HepG2 (cell line): ENCODE measurements at regions not wholly inside any gene's neighbourhood (a gene's known extent, or its start where the extent isn't known, plus 50 kb on each side); places are given as distances from the start of the nearest gene placed in this dataset.

Source experiments
- CEBPG ChIP-seq: IDR thresholded peaks from 2 replicates; pipeline ENCODE4 v1.6.1; 2016
- ETV6 ChIP-seq: sonication (generic); formaldehyde crosslinking; conservative IDR thresholded peaks from 2 replicates; pipeline ENCODE4 v1.4.0; 2020; ENCODE audit warnings: missing genetic modification reagents
- JUNB ChIP-seq: sonication (generic); formaldehyde crosslinking; IDR thresholded peaks from 2 replicates; pipeline ENCODE4 v1.8.0; 2022; ENCODE audit warnings: missing genetic modification reagents, mild to moderate bottlenecking, borderline replicate concordance
- KDM5B ChIP-seq: sonication (generic); formaldehyde crosslinking; IDR thresholded peaks from 2 replicates; pipeline ENCODE4 v1.4.0; 2020; ENCODE audit warnings: missing genetic modification reagents, mild to moderate bottlenecking, borderline replicate concordance
- POLR2A ChIP-seq, 2 experiments: IDR thresholded peaks; 2 replicates each; pipeline ENCODE4 v1.6.1; 2011; ENCODE audit warnings: low read depth in 2 of 2, low read length in 2 of 2, mild to moderate bottlenecking in 1 of 2, moderate library complexity in 1 of 2; ENCODE audit not compliant: insufficient read depth in 1 of 2
- TCF7 ChIP-seq: sonication (generic); IDR thresholded peaks from 2 replicates; pipeline ENCODE4 v1.6.1; 2016; ENCODE audit warnings: antibody characterized with exemption, low read depth
- TP53 ChIP-seq: sonication (generic); formaldehyde crosslinking; conservative IDR thresholded peaks from 2 replicates; pipeline ENCODE4 v1.4.0; 2020; ENCODE audit warnings: missing genetic modification reagents
- TSC22D2 ChIP-seq: sonication (generic); formaldehyde crosslinking; IDR thresholded peaks from 2 replicates; pipeline ENCODE4 v1.5.1; 2020; ENCODE audit warnings: missing genetic modification reagents, mild to moderate bottlenecking, borderline replicate concordance
- ZFAT ChIP-seq: sonication (generic); formaldehyde crosslinking; conservative IDR thresholded peaks from 2 replicates; pipeline ENCODE4 v1.8.1; 2023; ENCODE audit warnings: missing genetic modification reagents, inconsistent platforms
- ZNF501 ChIP-seq: sonication (generic); formaldehyde crosslinking; IDR thresholded peaks from 2 replicates; pipeline ENCODE4 v1.5.1; 2020; ENCODE audit warnings: mild to moderate bottlenecking, moderate library complexity, missing genetic modification reagents
- TF ChIP-seq, protein P1 (sequence below): sonication (generic); formaldehyde crosslinking; IDR thresholded peaks from 2 replicates; pipeline ENCODE4 v1.4.0; 2020; ENCODE audit warnings: missing genetic modification reagents, borderline replicate concordance
- TF ChIP-seq, protein P2 (sequence below): sonication (generic); formaldehyde crosslinking; IDR thresholded peaks from 2 replicates; pipeline ENCODE4 v1.4.0; 2020; ENCODE audit warnings: missing genetic modification reagents
- TF ChIP-seq, protein P3 (sequence below): sonication (generic); formaldehyde crosslinking; IDR thresholded peaks from 2 replicates; pipeline ENCODE4 v1.5.0; 2020; ENCODE audit warnings: mild to moderate bottlenecking, missing genetic modification reagents, moderate library complexity

DNA sequence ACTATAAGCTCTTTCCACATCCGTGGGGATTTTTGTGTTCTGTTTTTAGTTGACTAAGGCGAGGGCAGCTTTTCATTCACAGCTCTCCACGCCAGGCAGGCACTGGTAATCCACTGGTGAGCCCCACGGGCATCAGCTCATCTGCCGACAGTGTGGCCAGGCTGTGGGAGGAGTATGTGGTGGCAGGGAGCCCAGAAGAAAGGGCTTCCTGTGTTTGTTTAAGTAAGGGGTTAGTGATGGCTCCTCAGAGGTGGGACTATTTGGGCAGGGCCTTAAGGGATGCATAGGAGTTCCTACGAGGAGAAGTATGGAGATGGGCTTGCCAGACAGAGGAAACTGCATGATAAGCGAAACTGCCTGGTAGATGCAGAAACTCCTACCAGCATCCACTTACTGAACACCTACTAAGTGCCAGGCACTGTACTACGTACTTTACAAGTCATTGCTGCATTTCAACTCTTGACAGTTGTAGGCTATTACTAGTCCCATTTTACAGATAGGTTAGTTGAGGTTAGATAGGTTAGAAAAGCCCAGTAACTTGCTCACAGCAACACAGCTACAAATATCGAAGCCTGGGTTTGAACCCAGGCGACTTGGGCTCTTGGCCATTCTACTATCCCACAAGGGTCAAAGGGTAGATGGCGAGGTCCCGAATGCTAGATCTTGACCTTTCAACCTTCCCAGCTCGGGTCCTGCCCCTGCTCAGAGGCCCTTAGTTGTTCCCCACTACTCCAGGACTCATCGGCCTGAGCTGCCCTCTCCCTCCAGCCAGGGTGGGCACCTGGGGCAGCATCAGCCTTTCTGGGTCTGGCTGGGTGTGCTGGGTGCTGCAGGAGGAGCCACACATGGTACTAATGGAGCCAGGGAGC lies 55.1 kb downstream of the CEBPB start:
- TF ChIP-seq, protein P1, sequence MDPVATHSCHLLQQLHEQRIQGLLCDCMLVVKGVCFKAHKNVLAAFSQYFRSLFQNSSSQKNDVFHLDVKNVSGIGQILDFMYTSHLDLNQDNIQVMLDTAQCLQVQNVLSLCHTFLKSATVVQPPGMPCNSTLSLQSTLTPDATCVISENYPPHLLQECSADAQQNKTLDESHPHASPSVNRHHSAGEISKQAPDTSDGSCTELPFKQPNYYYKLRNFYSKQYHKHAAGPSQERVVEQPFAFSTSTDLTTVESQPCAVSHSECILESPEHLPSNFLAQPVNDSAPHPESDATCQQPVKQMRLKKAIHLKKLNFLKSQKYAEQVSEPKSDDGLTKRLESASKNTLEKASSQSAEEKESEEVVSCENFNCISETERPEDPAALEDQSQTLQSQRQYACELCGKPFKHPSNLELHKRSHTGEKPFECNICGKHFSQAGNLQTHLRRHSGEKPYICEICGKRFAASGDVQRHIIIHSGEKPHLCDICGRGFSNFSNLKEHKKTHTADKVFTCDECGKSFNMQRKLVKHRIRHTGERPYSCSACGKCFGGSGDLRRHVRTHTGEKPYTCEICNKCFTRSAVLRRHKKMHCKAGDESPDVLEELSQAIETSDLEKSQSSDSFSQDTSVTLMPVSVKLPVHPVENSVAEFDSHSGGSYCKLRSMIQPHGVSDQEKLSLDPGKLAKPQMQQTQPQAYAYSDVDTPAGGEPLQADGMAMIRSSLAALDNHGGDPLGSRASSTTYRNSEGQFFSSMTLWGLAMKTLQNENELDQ (CRISPR knock-in tag) = no peak
- TF ChIP-seq ETV6 (CRISPR knock-in tag) (no peak), POLR2A (IDR thresholded peaks at IDR 0.05; ENCODE audit: insufficient read depth in 1 of 2, low read depth in 2 of 2, low read length in 2 of 2) (no peak), TP53 (0 out of 2 replicates have a peak, but pooled peaks have one; percentile 20), CEBPG (CRISPR knock-in tag) (no peak), TCF7 (no peak), ZNF501 (CRISPR knock-in tag) (no peak), KDM5B (CRISPR knock-in tag) (no peak; the same call in 1 of the 2 replicates), ZFAT (CRISPR knock-in tag) (no peak), JUNB (no peak), TSC22D2 (CRISPR knock-in tag) (no peak)
- TF ChIP-seq, protein P2, sequence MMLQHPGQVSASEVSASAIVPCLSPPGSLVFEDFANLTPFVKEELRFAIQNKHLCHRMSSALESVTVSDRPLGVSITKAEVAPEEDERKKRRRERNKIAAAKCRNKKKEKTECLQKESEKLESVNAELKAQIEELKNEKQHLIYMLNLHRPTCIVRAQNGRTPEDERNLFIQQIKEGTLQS (CRISPR knock-in tag) = no peak
- TF ChIP-seq, protein P3, sequence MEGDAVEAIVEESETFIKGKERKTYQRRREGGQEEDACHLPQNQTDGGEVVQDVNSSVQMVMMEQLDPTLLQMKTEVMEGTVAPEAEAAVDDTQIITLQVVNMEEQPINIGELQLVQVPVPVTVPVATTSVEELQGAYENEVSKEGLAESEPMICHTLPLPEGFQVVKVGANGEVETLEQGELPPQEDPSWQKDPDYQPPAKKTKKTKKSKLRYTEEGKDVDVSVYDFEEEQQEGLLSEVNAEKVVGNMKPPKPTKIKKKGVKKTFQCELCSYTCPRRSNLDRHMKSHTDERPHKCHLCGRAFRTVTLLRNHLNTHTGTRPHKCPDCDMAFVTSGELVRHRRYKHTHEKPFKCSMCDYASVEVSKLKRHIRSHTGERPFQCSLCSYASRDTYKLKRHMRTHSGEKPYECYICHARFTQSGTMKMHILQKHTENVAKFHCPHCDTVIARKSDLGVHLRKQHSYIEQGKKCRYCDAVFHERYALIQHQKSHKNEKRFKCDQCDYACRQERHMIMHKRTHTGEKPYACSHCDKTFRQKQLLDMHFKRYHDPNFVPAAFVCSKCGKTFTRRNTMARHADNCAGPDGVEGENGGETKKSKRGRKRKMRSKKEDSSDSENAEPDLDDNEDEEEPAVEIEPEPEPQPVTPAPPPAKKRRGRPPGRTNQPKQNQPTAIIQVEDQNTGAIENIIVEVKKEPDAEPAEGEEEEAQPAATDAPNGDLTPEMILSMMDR = no peak
